ENCODE measurements at regions not wholly inside any gene's neighbourhood (a gene's known extent, or its start where the extent isn't known, plus 50 kb on each side); places are given as distances from the start of the nearest gene placed in this dataset.

DNA sequence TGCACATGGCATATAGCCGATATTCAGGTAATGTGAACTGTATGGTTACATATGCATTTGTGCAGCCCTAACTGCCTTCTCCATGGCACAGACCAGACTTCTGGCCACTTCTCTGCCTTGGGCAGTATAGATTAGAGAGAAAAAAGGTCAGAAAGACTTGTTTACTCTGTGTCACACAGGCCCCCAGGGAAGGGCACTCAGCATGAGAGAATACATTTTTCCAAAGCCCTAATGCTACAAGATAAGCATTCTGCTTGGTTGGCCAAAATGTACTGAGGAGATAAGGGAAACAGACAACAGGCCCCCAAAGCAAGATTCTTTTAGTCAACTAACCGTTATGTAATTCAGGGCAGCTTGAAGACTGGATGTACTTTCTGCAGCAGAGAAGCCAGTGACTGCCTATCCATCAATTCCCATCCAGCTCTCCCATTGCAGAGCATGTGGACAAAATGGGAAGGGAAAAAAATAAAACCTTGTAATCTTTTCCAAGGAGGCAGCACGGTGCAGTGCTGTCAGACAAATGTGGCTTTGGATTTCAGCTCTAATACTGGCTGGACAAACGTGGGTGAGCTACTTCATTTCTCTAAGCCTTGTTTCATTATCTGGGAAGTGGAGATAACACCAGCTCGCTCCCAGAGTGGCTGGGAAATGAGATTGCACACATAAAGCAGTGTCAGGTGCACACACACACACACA, 205.9 kb downstream of the NSG2 start:
- DNase-seq (ENCODE audit: low read depth) = no peak
- no peak overlapping the region for H3K4me3 ChIP-seq (ENCODE audit: control insufficient read depth, low read depth, low read length)
- no peak for TF ChIP-seq CTCF (IDR thresholded peaks at IDR 0.05; ENCODE audit: control insufficient read depth, insufficient read depth, low read depth, low read length, missing control alignments)

DNA sequence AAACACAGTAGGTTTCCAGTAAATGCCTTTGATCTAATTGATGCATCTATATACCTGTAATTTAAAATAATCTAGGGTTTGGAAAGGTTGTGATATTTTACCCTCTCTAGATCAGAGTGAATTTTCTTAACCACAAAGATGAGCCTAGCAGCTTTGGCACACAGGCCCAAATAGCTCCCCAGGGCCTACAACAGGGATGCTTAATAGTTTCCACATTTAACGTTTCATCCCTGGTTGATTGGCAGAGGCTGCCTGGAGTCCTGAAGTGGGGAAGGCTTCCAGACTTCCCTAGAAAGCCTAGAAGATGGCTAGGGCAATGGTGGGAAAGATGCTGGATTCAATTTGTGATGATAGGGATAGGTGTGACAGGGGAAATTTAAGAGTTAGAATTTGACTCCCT, 206.6 kb downstream of the NSG2 start:
- H3K4me3 ChIP-seq (ENCODE audit: control insufficient read depth, low read depth, low read length) = no peak overlapping the region
- DNase-seq (ENCODE audit: low read depth) = no peak
- no peak for TF ChIP-seq CTCF (IDR thresholded peaks at IDR 0.05; ENCODE audit: control insufficient read depth, insufficient read depth, low read depth, low read length, missing control alignments)

GRCh38 chr5:174259696-174260420, 214.4 kb downstream of the NSG2 start:
- H3K4me3 ChIP-seq (ENCODE audit: control insufficient read depth, low read depth, low read length) = no peak overlapping the region
- TF ChIP-seq CTCF (IDR thresholded peaks at IDR 0.05; ENCODE audit: control insufficient read depth, insufficient read depth, low read depth, low read length, missing control alignments) = no peak
- no peak for DNase-seq (ENCODE audit: low read depth)

DNA sequence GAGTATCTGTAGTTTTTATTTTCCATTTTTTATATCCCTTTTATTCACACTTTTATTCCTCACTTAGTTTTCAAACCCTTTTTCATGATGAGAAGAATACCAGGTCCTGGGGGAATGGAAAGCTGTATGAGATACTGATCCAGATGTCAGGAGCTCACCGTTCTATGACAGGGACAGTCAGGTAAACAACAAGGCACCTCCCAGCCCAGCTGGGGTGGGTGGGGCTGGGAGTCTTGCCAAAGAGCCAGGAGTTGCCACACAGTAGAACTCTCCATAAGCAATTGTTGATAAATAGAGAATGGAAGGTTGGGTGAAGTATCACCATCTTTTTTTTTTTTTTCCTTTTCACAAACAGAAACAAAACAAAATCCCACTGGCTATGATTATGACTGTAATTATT, 225.8 kb downstream of the NSG2 start:
- no peak for DNase-seq (ENCODE audit: low read depth)
- no peak overlapping the region for H3K4me3 ChIP-seq (ENCODE audit: control insufficient read depth, low read depth, low read length)
- no peak for TF ChIP-seq CTCF (IDR thresholded peaks at IDR 0.05; ENCODE audit: control insufficient read depth, insufficient read depth, low read depth, low read length, missing control alignments)

DNA sequence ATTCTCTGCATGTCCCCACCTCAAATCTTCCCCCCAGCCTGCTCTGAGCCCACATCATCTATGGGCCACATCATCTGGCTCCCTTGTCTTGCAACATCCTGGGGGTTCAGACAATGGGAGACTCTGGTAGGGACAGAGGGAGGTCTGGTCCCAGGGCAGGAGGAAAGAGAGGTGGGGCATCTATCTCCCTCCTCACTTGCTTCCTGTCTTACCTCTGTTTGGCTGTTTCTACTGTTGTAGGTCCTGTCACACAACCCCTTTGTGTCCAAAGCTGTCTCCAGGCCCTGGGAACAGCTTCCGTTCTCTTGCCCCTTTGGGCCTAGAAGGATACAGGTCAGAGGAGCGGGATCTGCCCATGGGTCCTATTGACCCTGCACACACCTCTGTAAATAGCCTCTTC, 227.2 kb downstream of the NSG2 start:
- no peak for DNase-seq (ENCODE audit: low read depth)
- no peak for TF ChIP-seq CTCF (IDR thresholded peaks at IDR 0.05; ENCODE audit: control insufficient read depth, insufficient read depth, low read depth, low read length, missing control alignments)
- H3K4me3 ChIP-seq (ENCODE audit: control insufficient read depth, low read depth, low read length) = no peak overlapping the region

GRCh38 chr5:174273325-174273724, 227.8 kb downstream of the NSG2 start:
- no peak for DNase-seq (ENCODE audit: low read depth)
- no peak overlapping the region for H3K4me3 ChIP-seq (ENCODE audit: control insufficient read depth, low read depth, low read length)
- no peak for TF ChIP-seq CTCF (IDR thresholded peaks at IDR 0.05; ENCODE audit: control insufficient read depth, insufficient read depth, low read depth, low read length, missing control alignments)

Measured in AG09309 (cell line).